Peyer's patch (tissue), 4 donors: ENCODE measurements at regions not wholly inside any gene's neighbourhood (a gene's known extent, or its start where the extent isn't known, plus 50 kb on each side); places are given as distances from the start of the nearest gene placed in this dataset.

ENCODE experiments used
- POLR2A ChIP-seq, 2 donors: fragments of 450-650 bp; IDR thresholded peaks; one replicate each; pipeline ENCODE4 v1.5.1; 2017; ENCODE audit warnings: antibody characterized with exemption in 2 of 2, mild to moderate bottlenecking in 2 of 2, moderate library complexity in 2 of 2
- TF ChIP-seq, protein P1 (sequence below), 6 experiments: fragments of 450-650 bp in 4 of 6; fragments of 200-600 bp in 2 of 6; sonication (generic) in 1 of 6; IDR thresholded peaks; one replicate each; pipeline ENCODE4 v1.5.1; 2017 to 2019; ENCODE audit warnings: antibody characterized with exemption in 6 of 6, mild to moderate bottlenecking in 3 of 6, moderate library complexity in 1 of 6

DNA sequence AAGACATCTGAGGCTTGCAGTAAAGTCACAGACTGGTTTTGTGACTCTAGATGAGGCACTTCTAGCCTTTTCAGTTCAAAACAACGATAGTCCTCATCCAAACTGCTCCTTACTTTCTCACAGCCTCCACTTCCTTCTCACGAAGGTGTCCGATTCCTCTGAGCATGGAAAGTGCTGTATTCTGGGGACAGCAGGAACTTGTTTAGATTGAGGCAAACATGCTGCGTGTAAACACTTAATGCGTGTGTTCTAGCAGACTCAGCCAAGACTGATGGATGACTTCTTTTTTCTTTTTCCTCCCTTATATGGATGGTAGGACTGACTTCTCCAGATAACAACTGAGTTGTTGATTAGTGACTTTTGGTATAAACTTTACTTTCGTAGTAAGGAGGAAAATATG lies 80.2 kb upstream of the PRDM1 start:
- TF ChIP-seq, protein P1, sequence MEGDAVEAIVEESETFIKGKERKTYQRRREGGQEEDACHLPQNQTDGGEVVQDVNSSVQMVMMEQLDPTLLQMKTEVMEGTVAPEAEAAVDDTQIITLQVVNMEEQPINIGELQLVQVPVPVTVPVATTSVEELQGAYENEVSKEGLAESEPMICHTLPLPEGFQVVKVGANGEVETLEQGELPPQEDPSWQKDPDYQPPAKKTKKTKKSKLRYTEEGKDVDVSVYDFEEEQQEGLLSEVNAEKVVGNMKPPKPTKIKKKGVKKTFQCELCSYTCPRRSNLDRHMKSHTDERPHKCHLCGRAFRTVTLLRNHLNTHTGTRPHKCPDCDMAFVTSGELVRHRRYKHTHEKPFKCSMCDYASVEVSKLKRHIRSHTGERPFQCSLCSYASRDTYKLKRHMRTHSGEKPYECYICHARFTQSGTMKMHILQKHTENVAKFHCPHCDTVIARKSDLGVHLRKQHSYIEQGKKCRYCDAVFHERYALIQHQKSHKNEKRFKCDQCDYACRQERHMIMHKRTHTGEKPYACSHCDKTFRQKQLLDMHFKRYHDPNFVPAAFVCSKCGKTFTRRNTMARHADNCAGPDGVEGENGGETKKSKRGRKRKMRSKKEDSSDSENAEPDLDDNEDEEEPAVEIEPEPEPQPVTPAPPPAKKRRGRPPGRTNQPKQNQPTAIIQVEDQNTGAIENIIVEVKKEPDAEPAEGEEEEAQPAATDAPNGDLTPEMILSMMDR (IDR thresholded peaks at IDR 0.05), result no peak
- no peak for TF ChIP-seq POLR2A (IDR thresholded peaks at IDR 0.05)
